Stomach (tissue), 8 donors: ENCODE measurements at regions not wholly inside any gene's neighbourhood (a gene's known extent, or its start where the extent isn't known, plus 50 kb on each side); places are given as distances from the start of the nearest gene placed in this dataset.

Experiments used
- DNase-seq, 2 donors: peaks; one replicate each; pipeline versions ENCODE4 v3.0.0 to v3.0.0-alpha.2; 2013 to 2019
- H3K27ac ChIP-seq, 5 donors: fragments of 200-600 bp in 4 of 5; sonication (generic) in 4 of 5; one replicate each; pipeline ENCODE4 v1.5.1; 2013 to 2019; ENCODE audit warnings: mild to moderate bottlenecking in 1 of 5, moderate library complexity in 1 of 5
- H3K27me3 ChIP-seq, 3 donors: fragments of 200-600 bp; sonication (generic); one replicate each; pipeline ENCODE4 v1.5.1; 2017 to 2019; ENCODE audit warnings: mixed run types in 1 of 3
- H3K36me3 ChIP-seq, 4 donors: fragments of 200-600 bp; sonication (generic); 1 replicate in 3 of 4; 2 replicates in 1 of 4; pipeline ENCODE4 v1.5.1; 2016 to 2019
- H3K4me1 ChIP-seq, 4 donors: fragments of 200-600 bp; sonication (generic); one replicate each; pipeline ENCODE4 v1.5.1; 2016 to 2019
- H3K4me3 ChIP-seq, 4 donors: fragments of 200-600 bp; sonication (generic) in 3 of 4; one replicate each; pipeline ENCODE4 v1.5.1; 2016 to 2019; ENCODE audit warnings: mild to moderate bottlenecking in 1 of 4
- H3K9me3 ChIP-seq, 4 donors: fragments of 200-600 bp; sonication (generic); one replicate each; pipeline ENCODE4 v1.5.1; 2016 to 2019
- EP300 ChIP-seq: sonication (generic); formaldehyde crosslinking; IDR thresholded peaks from one replicate; pipeline ENCODE4 v1.6.1; 2017; ENCODE audit warnings: antibody characterized with exemption
- POLR2A ChIP-seq, 4 donors: fragments of 450-650 bp; IDR thresholded peaks; one replicate each; pipeline ENCODE4 v1.6.1; 2016; ENCODE audit warnings: antibody characterized with exemption in 4 of 4, control low read depth in 2 of 4, mild to moderate bottlenecking in 1 of 4, moderate library complexity in 1 of 4
- POLR2AphosphoS5 ChIP-seq, 3 donors: sonication (generic); formaldehyde crosslinking; IDR thresholded peaks; one replicate each; pipeline ENCODE4 v1.6.1; 2016; ENCODE audit warnings: antibody characterized with exemption in 3 of 3
- WGBS, 5 donors: extraction: QIAGEN DNeasy Blood & Tissue Kit in 3 of 5; methylation state at CpG; one replicate each; pipeline versions ENCODE4 v1.1.5 to v1.1.7; 2013 to 2018; 5-methylcytosine and 5-hydroxymethylcytosine counted together
- intact Hi-C: fragments of 100-400 bp; cut with DNase I; formaldehyde crosslinking; loops from one replicate; pipeline ENCODE4 v1.15.1; 2023; ENCODE audit warnings: low total_unique reads
- TF ChIP-seq, protein P1 (sequence below), 7 experiments: fragments of 450-650 bp in 4 of 7; fragments of 200-600 bp in 3 of 7; sonication (generic) in 3 of 7; IDR thresholded peaks; one replicate each; pipeline ENCODE4 v1.5.1; 2016 to 2019; ENCODE audit warnings: antibody characterized with exemption in 7 of 7, control low read depth in 2 of 7, mild to moderate bottlenecking in 1 of 7
- donor health status: healthy with polysubstance abuse.
- donor health status: Bipolar disorder and iron deficiency.
- donor health status: healthy.

DNA sequence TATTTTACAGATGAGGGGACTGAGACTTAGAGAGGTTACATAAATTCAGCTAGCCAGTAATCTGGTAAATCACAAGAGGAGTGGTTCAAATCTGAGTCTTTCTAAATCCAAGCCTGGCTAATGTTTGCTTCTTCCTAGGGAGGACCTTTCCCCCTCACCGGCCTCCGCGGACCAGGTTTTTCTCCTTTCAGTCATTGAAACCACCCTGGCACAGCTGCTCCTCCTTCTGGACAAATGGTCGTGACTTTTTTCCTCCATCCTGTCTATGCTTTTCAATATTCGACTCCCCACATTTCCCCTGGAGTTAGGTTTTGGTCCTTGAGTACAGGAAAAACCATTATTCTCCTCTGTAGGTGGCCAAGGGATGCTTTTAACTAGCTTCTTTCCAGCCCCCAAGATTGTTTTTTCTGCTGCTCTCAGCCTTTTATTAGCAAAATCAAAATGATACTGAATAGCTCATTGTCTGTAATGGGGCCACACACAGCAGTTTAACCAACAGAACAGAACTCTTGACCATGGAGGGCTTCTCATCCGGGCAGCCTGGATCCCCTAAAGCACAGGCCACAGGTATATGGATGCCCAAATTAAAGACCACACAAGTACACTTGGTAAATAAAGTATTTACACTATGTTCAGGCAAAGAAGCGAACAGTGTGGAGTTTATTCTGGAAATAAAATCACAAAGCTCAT, 85.9 kb upstream of the KLHL25 start:
- Histone ChIP-seq H3K27ac (no peak overlapping the region), H3K36me3 (no peaks in the 10 kb centered on the region), H3K9me3 (no peaks in the 10 kb centered on the region), H3K4me3 (no peak overlapping the region), H3K27me3 (peaks cover 0 to 42% (median 0%) of the 10 kb centered on the region in 3 donors), H3K4me1 (no peaks in the 10 kb centered on the region)
- intact Hi-C loops = no loop called here
- no peak for DNase-seq
- WGBS, 5 donors = 53 to 63% (median 59%) methylated on average over 7 of the region's 7 CpGs
- TF ChIP-seq POLR2AphosphoS5 (IDR thresholded peaks at IDR 0.05) = no peak
- no peak for TF ChIP-seq POLR2A (IDR thresholded peaks at IDR 0.05)
- no peak for TF ChIP-seq EP300
- TF ChIP-seq, protein P1, sequence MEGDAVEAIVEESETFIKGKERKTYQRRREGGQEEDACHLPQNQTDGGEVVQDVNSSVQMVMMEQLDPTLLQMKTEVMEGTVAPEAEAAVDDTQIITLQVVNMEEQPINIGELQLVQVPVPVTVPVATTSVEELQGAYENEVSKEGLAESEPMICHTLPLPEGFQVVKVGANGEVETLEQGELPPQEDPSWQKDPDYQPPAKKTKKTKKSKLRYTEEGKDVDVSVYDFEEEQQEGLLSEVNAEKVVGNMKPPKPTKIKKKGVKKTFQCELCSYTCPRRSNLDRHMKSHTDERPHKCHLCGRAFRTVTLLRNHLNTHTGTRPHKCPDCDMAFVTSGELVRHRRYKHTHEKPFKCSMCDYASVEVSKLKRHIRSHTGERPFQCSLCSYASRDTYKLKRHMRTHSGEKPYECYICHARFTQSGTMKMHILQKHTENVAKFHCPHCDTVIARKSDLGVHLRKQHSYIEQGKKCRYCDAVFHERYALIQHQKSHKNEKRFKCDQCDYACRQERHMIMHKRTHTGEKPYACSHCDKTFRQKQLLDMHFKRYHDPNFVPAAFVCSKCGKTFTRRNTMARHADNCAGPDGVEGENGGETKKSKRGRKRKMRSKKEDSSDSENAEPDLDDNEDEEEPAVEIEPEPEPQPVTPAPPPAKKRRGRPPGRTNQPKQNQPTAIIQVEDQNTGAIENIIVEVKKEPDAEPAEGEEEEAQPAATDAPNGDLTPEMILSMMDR (IDR thresholded peaks at IDR 0.05) = no peak

DNA sequence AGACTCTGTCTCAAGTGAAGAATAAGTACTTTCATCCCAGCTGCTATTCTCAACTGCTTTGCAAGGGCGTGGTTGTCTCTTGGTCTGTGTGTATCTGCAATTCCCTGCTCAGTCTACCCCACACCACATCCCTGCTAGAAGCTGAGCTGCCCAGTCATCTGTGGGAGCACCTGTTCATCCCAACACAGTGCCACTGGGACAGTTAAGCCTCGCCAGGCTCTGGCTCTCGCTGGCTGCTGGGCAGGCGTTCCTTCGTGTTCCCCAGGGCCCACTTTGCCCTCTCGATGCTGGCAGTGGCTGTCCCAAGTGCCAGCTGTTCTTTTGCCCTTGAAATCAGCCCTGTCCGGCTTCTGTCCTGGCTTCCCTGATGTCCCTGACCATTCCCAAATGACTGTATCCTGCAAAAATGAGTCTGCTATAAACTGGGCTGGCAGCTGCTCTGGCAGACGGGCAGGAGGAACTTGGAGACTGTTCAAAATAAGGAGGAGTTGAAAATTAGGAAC, 91.6 kb upstream of the KLHL25 start:
- Histone ChIP-seq H3K4me3 (no peak overlapping the region), H3K9me3 (no peaks in the 10 kb centered on the region), H3K27ac (no peak overlapping the region), H3K36me3 (no peaks in the 10 kb centered on the region), H3K4me1 (no peaks in the 10 kb centered on the region), H3K27me3 (peaks cover 0 to 19% (median 0%) of the 10 kb centered on the region in 3 donors)
- intact Hi-C loops = no loop called here
- TF ChIP-seq POLR2A (IDR thresholded peaks at IDR 0.05) (no peak), POLR2AphosphoS5 (IDR thresholded peaks at IDR 0.05) (no peak), EP300 (no peak)
- TF ChIP-seq, protein P1 (IDR thresholded peaks at IDR 0.05) = no peak
- 74 to 81% (median 74%) methylated on average over 8 of the region's 8 CpGs for WGBS, 5 donors
- no peak for DNase-seq

DNA sequence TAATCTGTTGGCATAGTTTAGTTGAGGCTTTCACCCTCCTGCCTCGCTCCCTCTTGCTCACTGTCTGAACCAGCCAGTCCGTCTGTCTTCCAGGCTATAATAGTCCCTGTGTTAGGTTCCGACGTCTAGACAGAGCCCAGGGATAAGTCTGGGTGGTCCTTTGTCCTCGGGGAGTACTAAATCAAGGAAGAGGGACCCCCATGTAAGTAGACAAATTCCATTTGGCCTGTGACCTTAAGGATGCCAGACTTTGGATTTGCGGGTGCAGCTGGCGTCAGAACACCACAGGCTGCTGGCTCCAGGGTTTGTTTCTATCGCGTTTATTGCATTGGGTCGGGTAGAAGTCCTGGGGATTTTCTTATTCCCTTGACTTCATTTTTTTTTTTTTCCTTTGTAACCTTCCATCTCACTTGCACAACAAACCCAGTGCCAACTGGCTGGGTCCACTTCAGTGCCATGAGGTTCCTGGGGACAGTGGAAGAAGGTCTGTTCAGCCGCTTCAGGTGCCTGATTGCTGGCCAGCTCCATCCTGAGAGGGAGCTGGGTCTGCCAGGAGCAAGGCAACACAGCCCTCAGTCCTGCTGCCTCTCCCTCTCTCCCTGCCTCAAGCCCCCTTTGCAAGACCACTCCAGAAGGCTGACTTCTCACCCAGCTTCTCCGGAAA, 95.4 kb upstream of the KLHL25 start:
- H3K4me1 ChIP-seq = no peaks in the 10 kb centered on the region
- no peak overlapping the region for H3K27ac ChIP-seq
- TF ChIP-seq, protein P1 (IDR thresholded peaks at IDR 0.05) = no peak
- no peak for TF ChIP-seq POLR2AphosphoS5 (IDR thresholded peaks at IDR 0.05)
- no peak for TF ChIP-seq EP300
- no peak for TF ChIP-seq POLR2A (IDR thresholded peaks at IDR 0.05)
- no peaks in the 10 kb centered on the region for H3K36me3 ChIP-seq
- no peak for DNase-seq
- H3K9me3 ChIP-seq = no peaks in the 10 kb centered on the region
- peaks cover 0 to 41% (median 0%) of the 10 kb centered on the region in 3 donors for H3K27me3 ChIP-seq
- WGBS, 5 donors = 58 to 83% (median 80%) methylated on average over 12 of the region's 12 CpGs
- intact Hi-C loops = no loop called here
- no peak overlapping the region for H3K4me3 ChIP-seq

DNA sequence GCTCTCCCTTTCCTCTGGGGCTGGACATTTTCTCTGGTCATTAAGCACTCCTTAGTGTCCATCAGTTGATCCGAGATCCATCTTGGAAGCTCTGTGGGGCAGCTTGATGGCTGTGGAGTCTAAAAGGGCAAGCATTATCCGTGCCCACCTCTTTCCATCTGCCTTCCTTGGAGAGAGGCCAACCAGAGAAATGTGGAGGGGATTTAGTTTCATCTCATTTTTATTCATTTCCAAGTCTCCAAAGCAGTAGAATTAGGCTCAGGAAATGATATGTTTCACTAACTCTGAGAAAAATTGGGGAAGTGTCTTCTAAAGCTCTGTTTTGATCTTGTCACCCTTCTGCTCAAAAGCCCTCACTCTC, 95.9 kb upstream of the KLHL25 start:
- Histone ChIP-seq H3K27ac (no peak overlapping the region), H3K27me3 (peaks cover 0 to 46% (median 0%) of the 10 kb centered on the region in 3 donors), H3K4me1 (no peaks in the 10 kb centered on the region), H3K36me3 (no peaks in the 10 kb centered on the region), H3K9me3 (no peaks in the 10 kb centered on the region), H3K4me3 (no peak overlapping the region)
- DNase-seq = no peak
- WGBS, 5 donors = 52 to 84% (median 66%) methylated on average over 2 of the region's 2 CpGs
- intact Hi-C loops = no loop called here
- TF ChIP-seq POLR2AphosphoS5 (IDR thresholded peaks at IDR 0.05) = no peak
- no peak for TF ChIP-seq POLR2A (IDR thresholded peaks at IDR 0.05)
- TF ChIP-seq, protein P1 (IDR thresholded peaks at IDR 0.05) = no peak
- no peak for TF ChIP-seq EP300
